Keratinocyte (primary cell): ENCODE measurements at regions not wholly inside any gene's neighbourhood (a gene's known extent, or its start where the extent isn't known, plus 50 kb on each side); places are given as distances from the start of the nearest gene placed in this dataset.

Source experiments
- DNase-seq: peaks from one replicate; pipeline ENCODE4 v3.0.0-alpha.2; 2011; ENCODE audit warnings: low read depth, missing footprints, low spot score
- FAIRE-seq: peaks from 2 replicates; lab custom pipeline; 2011; peaks lifted over from hg19 to GRCh38; lab: Jason Lieb, UNC
- H2AFZ ChIP-seq: 2 replicates; pipeline ENCODE4 v1.6.0; 2012; ENCODE audit warnings: low read length, control low read depth, inconsistent platforms; ENCODE audit not compliant: control insufficient read depth
- H3K27ac ChIP-seq: 2 replicates; pipeline ENCODE4 v1.5.1; 2011; ENCODE audit warnings: low read length; ENCODE audit not compliant: control insufficient read depth, insufficient read depth
- H3K27me3 ChIP-seq: 3 replicates; pipeline ENCODE4 v1.6.0; 2011; ENCODE audit warnings: low read length; ENCODE audit not compliant: control insufficient read depth, insufficient read depth; ENCODE audit errors: extremely low read depth
- H3K36me3 ChIP-seq, 2 experiments: 2 replicates in 1 of 2; 3 replicates in 1 of 2; pipeline ENCODE4 v1.5.1; 2011; ENCODE audit warnings: low read length in 2 of 2, mild to moderate bottlenecking in 1 of 2; ENCODE audit not compliant: control insufficient read depth in 2 of 2, insufficient read depth in 2 of 2; ENCODE audit errors: extremely low read depth in 1 of 2
- H3K4me1 ChIP-seq: 3 replicates; pipeline ENCODE4 v1.5.1; 2011; ENCODE audit warnings: low read length; ENCODE audit not compliant: control insufficient read depth, insufficient read depth; ENCODE audit errors: extremely low read depth
- H3K4me2 ChIP-seq: 3 replicates; pipeline ENCODE4 v1.6.0; 2011; ENCODE audit warnings: low read depth, low read length; ENCODE audit not compliant: control insufficient read depth, insufficient read depth; ENCODE audit errors: extremely low read depth
- H3K4me3 ChIP-seq, 3 experiments: fragments of 200-600 bp in 1 of 3; sonication (generic) in 1 of 3; 2 replicates in 2 of 3; 3 replicates in 1 of 3; pipeline ENCODE4 v1.5.1; 2011 to 2016; ENCODE audit warnings: low read length in 3 of 3, mild to moderate bottlenecking in 3 of 3, control low read depth in 2 of 3, inconsistent platforms in 1 of 3, low read depth in 1 of 3, mixed read lengths in 1 of 3, mixed run types in 1 of 3, moderate library complexity in 1 of 3; ENCODE audit not compliant: control insufficient read depth in 2 of 3, insufficient read depth in 2 of 3; ENCODE audit errors: extremely low read depth in 1 of 3
- H3K79me2 ChIP-seq: 2 replicates; pipeline ENCODE4 v1.6.0; 2012; ENCODE audit warnings: low read length; ENCODE audit not compliant: control insufficient read depth, insufficient read depth
- H3K9ac ChIP-seq: 3 replicates; pipeline ENCODE4 v1.6.0; 2011; ENCODE audit warnings: low read length; ENCODE audit not compliant: control insufficient read depth, insufficient read depth; ENCODE audit errors: extremely low read depth
- H3K9me1 ChIP-seq: 3 replicates; pipeline ENCODE4 v1.6.0; 2011; ENCODE audit warnings: low read length; ENCODE audit not compliant: control insufficient read depth, insufficient read depth; ENCODE audit errors: extremely low read depth
- H3K9me3 ChIP-seq: 2 replicates; pipeline ENCODE4 v1.5.1; 2012; ENCODE audit warnings: low read depth, low read length; ENCODE audit not compliant: control insufficient read depth
- H4K20me1 ChIP-seq: 3 replicates; pipeline ENCODE4 v1.6.0; 2011; ENCODE audit warnings: low read length; ENCODE audit not compliant: control insufficient read depth, insufficient read depth; ENCODE audit errors: extremely low read depth
- CTCF ChIP-seq, 3 experiments: IDR thresholded peaks in 1 of 3; conservative IDR thresholded peaks in 1 of 3; optimal IDR thresholded peaks in 1 of 3; 2 replicates in 2 of 3; 3 replicates in 1 of 3; pipeline versions ENCODE3 to v1.5.1; 2011; ENCODE audit warnings: low read length in 3 of 3, mild to moderate bottlenecking in 3 of 3, moderate library complexity in 2 of 3, control low read depth in 1 of 3, inconsistent platforms in 1 of 3; ENCODE audit not compliant: insufficient read depth in 2 of 3; ENCODE audit errors: extremely low read depth in 1 of 3
- EZH2 ChIP-seq: IDR thresholded peaks from one replicate; pipeline ENCODE4 v1.6.1; 2012; ENCODE audit warnings: inconsistent platforms, mild to moderate bottlenecking, low read length, moderate library complexity
- dilution Hi-C: fragments of 300-500 bp; cut with MboI; formaldehyde crosslinking; loops from one replicate; pipeline ENCODE4 v1.7.0; 2020; ENCODE audit warnings: low sequenced_read_pairs; ENCODE audit not compliant: extremely low pct_ligation_motif_present

GRCh38 chr18:76662626-76663025 is 159.7 kb upstream of the ZNF236 start:
- no peak overlapping the region for H3K9ac ChIP-seq
- DNase-seq (no peak), FAIRE-seq (no peak)
- no peaks in the 10 kb centered on the region for H3K79me2 ChIP-seq
- H3K4me1 ChIP-seq, result no peaks in the 10 kb centered on the region
- dilution Hi-C loops, result no loop called here
- H2AFZ ChIP-seq, result no peak overlapping the region
- no peaks in the 10 kb centered on the region for H3K9me1 ChIP-seq
- H3K27me3 ChIP-seq, result peaks cover 4% of the 10 kb centered on the region
- no peaks in the 10 kb centered on the region for H3K36me3 ChIP-seq
- no peaks in the 10 kb centered on the region for H3K9me3 ChIP-seq
- H3K4me3 ChIP-seq, result no peak overlapping the region
- no peak overlapping the region for H3K4me2 ChIP-seq
- H4K20me1 ChIP-seq, result no peaks in the 10 kb centered on the region
- TF ChIP-seq CTCF (optimal IDR thresholded peaks at IDR 0.05 in 1 of 3, IDR thresholded peaks at IDR 0.05 in 1 of 3, conservative IDR thresholded peaks at IDR 0.05 in 1 of 3; ENCODE audit: extremely low read depth in 1 of 3, insufficient read depth in 2 of 3, low read length in 3 of 3) (no peak), EZH2 (no peak)
- no peak overlapping the region for H3K27ac ChIP-seq

GRCh38 chr18:76660571-76661192 is 161.7 kb upstream of the ZNF236 start:
- no peaks in the 10 kb centered on the region for H3K36me3 ChIP-seq
- no peak for TF ChIP-seq EZH2
- no peak for TF ChIP-seq CTCF (optimal IDR thresholded peaks at IDR 0.05 in 1 of 3, IDR thresholded peaks at IDR 0.05 in 1 of 3, conservative IDR thresholded peaks at IDR 0.05 in 1 of 3; ENCODE audit: extremely low read depth in 1 of 3, insufficient read depth in 2 of 3, low read length in 3 of 3)
- H3K4me1 ChIP-seq, result no peaks in the 10 kb centered on the region
- no peak overlapping the region for H3K4me3 ChIP-seq
- no peak overlapping the region for H3K4me2 ChIP-seq
- FAIRE-seq, result no peak
- peaks cover 13% of the 10 kb centered on the region for H3K27me3 ChIP-seq
- no peak overlapping the region for H3K9ac ChIP-seq
- dilution Hi-C loops, result no loop called here
- no peaks in the 10 kb centered on the region for H3K9me1 ChIP-seq
- H3K9me3 ChIP-seq, result no peaks in the 10 kb centered on the region
- H2AFZ ChIP-seq, result no peak overlapping the region
- no peak overlapping the region for H3K27ac ChIP-seq
- no peak for DNase-seq
- no peaks in the 10 kb centered on the region for H3K79me2 ChIP-seq
- H4K20me1 ChIP-seq, result no peaks in the 10 kb centered on the region
